Left ventricle myocardium inferior (tissue), 1 donor: ENCODE measurements at regions not wholly inside any gene's neighbourhood (a gene's known extent, or its start where the extent isn't known, plus 50 kb on each side); places are given as distances from the start of the nearest gene placed in this dataset.

ENCODE experiments used
- DNase-seq: peaks from one replicate; pipeline ENCODE4 v3.0.0-alpha.2; 2020
- H3K27ac ChIP-seq: fragments of 200-600 bp; replicated peaks from 2 replicates; pipeline ENCODE4 v1.8.0; 2021
- H3K27me3 ChIP-seq: fragments of 200-600 bp; 2 replicates; pipeline ENCODE4 v1.8.0; 2021; ENCODE audit warnings: low read depth
- H3K36me3 ChIP-seq: fragments of 200-600 bp; 2 replicates; pipeline ENCODE4 v1.8.0; 2021
- H3K4me1 ChIP-seq: fragments of 200-600 bp; 2 replicates; pipeline ENCODE4 v1.8.0; 2021
- H3K4me3 ChIP-seq: fragments of 200-600 bp; 2 replicates; pipeline ENCODE4 v1.8.0; 2021; ENCODE audit warnings: mild to moderate bottlenecking, moderate library complexity
- H3K9me3 ChIP-seq: fragments of 200-600 bp; replicated peaks from 2 replicates; pipeline ENCODE4 v1.8.0; 2021
- intact Hi-C: fragments of 100-400 bp; cut with micrococcal nuclease; formaldehyde crosslinking; loops from one replicate; pipeline ENCODE4 v1.11.0; 2022
- TF ChIP-seq, protein P1 (sequence below): fragments of 200-600 bp; IDR thresholded peaks from 2 replicates; pipeline ENCODE4 v1.8.0; 2021; ENCODE audit warnings: antibody characterized with exemption, mild to moderate bottlenecking, borderline replicate concordance
- donor health status: DM: no; HTN: yes; CAD: no; lungs with severe emphysema.

DNA sequence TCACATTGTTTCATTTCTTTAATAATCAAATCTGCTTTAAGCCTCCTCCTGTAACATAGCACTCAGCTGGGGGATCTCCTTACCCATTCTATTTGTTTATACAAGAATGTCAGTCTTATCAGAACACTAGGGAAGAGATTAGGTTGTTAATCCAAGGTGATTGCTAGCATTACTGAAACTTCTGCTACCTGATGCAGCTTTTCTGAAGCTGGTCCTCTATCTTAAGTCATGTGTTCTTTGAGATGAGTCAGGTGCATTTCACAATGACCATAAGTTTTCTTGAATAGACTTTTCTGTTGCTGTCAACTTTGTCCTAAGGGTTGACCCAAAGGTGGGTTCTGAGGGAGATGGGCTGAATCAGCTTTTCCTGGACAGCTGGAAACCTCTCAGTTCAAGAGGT lies 60.7 kb upstream of the SYNCRIP start:
- no peak overlapping the region for H3K27ac ChIP-seq
- no peaks in the 10 kb centered on the region for H3K9me3 ChIP-seq
- H3K4me1 ChIP-seq: no peaks in the 10 kb centered on the region
- DNase-seq: no peak
- TF ChIP-seq, protein P1, sequence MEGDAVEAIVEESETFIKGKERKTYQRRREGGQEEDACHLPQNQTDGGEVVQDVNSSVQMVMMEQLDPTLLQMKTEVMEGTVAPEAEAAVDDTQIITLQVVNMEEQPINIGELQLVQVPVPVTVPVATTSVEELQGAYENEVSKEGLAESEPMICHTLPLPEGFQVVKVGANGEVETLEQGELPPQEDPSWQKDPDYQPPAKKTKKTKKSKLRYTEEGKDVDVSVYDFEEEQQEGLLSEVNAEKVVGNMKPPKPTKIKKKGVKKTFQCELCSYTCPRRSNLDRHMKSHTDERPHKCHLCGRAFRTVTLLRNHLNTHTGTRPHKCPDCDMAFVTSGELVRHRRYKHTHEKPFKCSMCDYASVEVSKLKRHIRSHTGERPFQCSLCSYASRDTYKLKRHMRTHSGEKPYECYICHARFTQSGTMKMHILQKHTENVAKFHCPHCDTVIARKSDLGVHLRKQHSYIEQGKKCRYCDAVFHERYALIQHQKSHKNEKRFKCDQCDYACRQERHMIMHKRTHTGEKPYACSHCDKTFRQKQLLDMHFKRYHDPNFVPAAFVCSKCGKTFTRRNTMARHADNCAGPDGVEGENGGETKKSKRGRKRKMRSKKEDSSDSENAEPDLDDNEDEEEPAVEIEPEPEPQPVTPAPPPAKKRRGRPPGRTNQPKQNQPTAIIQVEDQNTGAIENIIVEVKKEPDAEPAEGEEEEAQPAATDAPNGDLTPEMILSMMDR: no peak
- no peaks in the 10 kb centered on the region for H3K36me3 ChIP-seq
- intact Hi-C loops: no loop called here
- no peaks in the 10 kb centered on the region for H3K27me3 ChIP-seq
- no peak overlapping the region for H3K4me3 ChIP-seq
